LoVo (cell line): ENCODE measurements at regions not wholly inside any gene's neighbourhood (a gene's known extent, or its start where the extent isn't known, plus 50 kb on each side); places are given as distances from the start of the nearest gene placed in this dataset.
"Not testable (repeated sequence)": the region's sequence is repeated elsewhere in the genome, so short reads cannot be mapped to it uniquely, and the experiment has no call there.

ENCODE experiments used
- DNase-seq: peaks from one replicate; pipeline ENCODE4 v3.0.0-alpha.2; 2016; ENCODE audit warnings: low spot score

DNA sequence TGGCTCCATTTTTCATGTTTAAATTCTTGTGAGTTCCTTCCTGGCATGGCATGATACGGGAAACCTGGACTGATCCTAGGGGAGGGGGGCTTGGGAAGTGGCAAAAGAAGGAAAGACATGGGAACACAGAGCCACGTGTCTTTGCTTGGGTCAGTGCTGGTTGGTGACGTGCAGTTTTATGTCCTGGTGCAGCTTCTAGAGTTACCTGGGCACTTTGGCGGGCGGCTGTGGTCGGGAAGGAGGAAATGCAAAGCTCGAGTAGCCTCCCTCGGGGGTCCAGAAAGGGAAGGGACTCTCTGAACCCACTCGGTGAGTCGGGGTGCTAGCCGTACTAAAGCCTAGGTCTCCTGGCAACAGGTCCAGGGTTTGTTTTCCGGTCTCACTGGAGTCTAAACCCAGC is 94.6 kb downstream of the APOB start:
- no peak for DNase-seq

DNA sequence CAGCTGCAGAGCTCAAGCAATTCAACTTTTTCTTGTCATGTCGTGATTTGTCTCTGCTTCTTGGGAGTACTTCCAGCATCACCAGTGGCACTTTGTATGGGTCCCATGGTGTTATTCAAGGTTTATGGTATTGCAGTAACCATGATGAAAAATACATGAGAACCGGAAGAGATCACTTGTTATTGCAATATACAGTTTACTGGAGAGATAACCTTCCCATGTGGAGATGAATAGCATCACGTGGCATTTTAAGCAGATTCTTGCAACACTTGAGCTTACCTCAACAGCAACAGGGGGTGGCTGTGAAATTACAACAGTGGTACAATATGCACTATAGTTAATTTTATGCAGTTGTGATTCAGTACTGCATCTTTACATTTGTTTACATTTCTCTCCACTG is 97.4 kb downstream of the APOB start:
- no peak for DNase-seq

DNA sequence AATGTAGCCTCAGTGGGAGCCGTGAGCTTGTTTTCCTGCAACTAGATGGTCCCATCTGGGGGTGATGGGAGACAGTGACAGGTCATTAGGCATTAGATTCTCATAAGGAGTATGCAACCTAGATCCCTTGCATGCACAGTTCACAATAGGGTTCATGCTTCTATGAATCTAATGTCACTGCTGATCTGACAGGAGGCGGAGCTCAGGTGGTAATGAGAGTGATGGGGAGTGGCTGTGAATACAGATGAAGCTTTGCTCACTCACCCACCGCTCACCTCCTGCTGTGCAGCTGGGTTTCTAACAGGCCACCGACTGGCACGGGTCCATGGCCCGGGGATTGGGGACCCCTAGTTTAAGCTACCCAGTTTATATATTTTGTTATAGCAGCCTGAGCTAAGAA is 100.2 kb downstream of the APOB start:
- DNase-seq: not testable (repeated sequence)

DNA sequence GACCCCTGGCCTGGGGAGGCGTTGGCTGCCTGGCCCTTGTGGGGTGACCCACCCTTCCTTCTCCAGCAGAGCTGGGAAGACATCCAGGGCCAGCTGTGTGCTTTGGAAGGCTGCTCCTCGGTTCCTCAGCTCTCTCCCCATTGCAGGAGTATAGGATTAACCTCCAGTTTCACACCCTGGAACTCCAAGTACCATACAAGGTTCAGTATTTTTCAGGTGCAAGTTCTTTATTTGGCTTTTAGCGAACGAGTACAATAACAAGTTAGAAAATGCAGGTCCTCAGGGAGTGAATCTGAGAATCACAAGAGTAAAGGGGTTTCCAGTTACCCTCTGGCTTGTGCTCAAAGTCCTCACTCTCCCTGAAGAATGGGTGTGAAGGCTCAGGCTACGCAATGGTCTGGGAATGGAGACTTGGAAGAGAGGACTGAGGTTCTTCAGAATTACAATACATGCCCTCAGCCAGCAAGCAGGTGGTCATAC is 101.2 kb downstream of the APOB start:
- DNase-seq: no peak

DNA sequence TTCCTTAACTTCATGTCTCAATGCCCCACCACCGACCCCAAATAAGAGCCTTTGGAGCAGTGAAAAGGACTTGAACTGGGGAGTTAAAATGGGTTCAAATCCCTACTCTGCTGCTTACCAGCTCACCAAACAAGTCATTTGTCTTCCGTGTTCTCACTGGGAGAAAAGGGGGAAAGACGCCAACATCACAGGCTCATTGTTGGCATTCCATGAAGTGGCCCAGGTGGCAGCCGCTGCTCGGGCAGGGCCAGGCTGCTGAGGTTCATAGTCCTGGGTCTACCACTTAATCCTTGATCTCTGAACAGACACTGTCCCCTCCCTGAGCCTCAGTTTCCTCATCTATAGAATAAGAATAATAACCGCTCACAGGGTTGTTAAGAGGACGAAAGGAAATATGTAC is 103.0 kb downstream of the APOB start:
- DNase-seq: no peak

DNA sequence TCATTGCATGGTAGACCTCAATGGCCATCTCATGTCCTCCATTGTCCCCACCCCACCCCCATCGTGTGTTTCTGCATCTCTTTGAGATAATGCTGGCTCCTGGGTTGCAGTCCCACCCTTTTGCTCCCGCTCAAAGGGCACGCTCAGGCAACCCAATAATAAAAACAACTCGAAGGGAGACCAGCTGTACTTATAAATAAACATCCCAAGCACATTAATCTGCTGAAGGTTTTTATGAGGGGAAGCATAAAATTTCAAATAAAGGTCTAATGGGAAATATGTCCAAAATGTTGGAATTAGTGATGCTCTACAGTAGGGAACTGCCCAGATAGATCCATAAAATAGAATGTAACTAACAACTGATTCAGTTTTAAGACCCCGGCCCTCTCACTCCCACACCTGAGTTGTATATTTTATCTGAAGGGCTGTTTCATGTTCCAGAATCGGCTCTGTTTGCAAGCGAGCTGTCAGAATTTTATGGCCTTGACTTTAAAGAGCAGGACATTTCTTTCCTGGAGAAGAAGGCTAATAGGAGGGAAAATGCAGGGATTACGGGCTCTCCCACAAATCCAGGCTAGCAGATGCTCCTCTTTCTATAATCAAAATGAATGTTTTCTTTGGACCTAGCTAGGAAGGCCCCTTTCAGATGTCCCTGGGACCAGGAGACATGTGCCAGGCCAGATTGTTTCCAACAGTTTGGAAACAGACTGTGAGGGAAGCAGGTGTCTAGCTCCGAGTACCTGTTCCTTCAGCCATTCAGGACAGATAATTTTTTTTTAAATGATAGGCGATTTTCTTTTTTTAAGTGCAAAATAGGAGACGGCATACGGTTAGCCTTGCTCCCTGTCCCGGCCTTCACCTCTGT is 103.7 kb downstream of the APOB start:
- DNase-seq: no peak

DNA sequence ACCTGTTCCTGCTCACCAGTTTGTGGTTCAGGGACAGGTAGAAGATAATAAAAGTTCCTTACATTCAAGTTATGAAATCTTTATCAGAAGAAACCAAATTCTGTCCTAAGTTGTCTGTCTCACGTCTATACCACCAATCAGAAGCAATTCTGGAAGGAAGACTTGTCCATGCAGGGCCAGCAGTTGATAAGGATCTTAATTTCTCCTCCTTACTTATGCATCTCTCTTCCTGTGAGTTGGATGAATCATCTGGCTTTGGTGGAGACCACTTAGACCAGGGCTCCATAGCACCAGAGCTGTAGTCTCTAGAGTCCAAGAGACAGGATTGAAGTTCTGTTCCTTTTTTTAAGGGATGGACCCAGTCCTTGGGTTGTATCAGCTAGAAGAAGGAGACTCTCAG is 106.5 kb downstream of the APOB start:
- DNase-seq: no peak

DNA sequence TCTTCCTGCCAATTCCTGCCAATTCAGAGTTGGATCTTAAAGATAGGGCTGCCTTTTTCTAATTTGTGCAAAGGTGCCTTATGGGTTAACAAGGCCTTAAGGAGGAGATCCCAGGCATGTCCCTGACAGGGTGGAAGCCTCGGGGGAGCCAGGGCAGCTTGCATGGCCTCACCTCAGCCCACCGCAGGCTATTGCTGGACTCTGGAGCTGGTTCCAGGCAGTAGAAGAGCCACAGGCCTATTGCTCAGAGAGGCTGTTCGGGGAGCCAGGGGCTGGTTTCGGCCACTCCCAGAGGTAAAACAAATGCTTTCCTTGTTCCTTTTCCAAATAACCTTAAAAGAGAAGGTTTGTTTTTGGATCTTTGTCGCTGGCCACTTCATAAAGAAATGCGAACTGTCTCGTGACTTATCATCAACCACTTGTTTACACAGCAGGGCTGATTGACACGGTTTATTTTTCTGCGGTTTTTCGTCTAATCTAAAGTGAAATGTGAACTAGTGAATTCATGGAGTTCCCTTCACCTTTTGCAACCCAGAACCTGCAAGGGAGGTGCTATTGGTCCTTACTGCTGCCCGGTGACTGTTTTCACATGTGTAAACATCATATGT is 108.6 kb downstream of the APOB start:
- no peak for DNase-seq

DNA sequence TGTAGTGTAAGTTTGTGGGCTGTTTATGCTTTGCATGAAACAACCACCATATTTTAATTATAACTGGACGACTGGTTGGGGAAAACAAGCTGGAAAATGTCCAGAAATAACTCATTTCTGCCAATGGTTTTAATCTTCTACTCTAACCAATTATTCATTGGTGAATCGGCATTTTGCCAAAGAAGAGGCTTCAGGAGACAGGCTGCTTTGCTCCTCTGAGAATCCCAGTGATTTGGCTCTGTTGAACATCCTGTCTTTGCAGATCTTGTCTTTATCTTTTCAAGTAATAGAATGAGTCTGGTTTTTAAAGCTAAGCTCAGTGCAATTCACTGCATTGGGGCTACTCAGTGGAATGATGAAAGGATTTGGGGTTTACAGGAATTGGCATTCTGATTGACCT is 109.6 kb downstream of the APOB start:
- DNase-seq: no peak

DNA sequence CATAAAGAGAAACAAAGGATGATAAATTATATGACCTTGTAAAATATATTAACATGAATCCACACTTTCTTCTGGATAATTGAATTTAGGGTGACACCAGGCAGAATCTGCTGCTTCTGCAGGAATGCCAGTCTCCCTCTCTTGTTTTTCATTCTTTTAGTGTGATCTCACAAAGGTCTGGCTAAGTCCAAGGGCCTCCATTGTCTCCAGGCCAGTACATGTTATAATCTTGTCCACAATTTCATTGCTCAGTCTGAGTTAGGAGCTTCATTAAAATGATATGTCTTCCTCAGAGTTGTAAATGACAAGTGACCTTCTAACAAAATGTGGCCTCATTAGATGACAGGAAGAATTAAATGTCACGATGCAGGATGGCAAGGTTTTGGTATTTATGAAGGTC is 110.2 kb downstream of the APOB start:
- DNase-seq: no peak

DNA sequence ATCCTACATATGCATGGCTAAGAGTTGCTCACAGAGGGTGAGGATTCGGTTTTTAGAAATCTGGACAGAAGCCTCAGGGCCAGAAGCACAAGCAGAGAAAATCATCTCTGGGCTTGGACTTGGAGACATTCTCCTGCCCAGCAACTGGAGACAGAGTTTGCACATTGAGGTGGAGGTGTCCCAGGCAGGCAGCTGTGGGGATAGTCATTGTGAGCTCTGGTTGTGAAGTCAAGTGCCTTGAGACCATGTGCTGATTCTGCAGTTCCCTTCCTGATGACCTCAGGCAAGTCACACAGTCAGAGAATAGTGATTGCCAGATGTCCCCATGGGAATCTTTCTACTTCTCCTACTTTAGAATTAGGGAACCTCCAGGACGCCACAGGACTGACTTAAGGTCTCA is 108.4 kb upstream of the LDAH start:
- DNase-seq: no peak

DNA sequence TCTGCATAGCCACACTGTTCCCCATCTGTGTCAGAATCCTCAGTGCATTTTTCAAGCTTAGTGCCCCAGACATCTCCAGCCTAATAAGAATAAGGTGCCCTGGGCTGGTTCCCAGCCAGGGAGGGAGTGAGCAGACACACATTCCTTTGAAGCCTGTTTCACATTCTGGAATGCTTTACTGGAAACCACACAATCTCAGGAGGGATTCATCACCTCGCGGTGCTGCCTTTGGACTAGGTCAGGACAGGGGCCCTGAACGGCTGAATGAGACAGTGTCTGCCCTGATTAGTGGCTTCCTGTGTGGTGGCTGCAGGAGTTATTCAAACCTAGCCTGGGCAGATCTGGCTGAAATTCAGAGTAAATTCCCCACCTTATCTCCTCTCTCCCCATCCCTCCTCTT is 108.0 kb upstream of the LDAH start:
- peak; percentile 24 for DNase-seq

DNA sequence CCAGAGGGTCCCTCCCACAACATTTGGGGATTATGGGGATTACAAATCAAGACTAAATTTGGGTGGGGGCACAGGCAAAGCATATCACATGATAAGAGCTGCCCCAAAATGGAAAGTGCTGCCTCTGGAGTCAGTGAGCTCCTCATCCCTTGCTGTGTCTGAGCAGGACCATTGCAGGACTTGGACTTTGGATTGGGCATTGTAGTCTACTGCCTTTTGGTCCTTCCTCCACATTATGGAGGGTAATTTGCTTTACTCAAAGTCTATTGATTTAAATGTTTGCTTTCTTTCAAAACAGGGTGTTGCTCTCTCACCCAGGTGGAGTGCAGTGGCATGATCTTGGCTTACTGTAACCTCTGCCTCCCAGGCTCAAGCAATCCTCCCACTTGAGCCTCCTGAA is 106.8 kb upstream of the LDAH start:
- no peak for DNase-seq

DNA sequence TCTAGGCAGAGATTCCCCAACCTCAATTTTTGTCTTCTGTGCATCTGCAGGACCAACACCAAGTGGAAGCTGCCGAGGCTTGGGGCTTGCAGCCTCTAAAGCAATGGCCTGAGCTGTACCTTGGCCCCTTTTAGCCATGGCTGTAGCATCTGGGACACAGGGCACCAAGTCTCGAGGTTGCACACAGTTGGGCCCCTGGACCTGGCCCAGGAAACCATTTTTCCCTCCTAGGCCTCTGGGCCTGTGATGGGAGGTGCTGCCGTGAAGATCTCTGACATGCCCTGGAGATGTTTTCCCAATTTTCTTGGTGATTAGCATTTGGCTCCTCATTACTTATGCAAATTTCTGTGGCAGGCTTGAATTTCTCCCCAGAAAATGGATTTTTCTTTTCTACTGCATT is 105.7 kb upstream of the LDAH start:
- no peak for DNase-seq

DNA sequence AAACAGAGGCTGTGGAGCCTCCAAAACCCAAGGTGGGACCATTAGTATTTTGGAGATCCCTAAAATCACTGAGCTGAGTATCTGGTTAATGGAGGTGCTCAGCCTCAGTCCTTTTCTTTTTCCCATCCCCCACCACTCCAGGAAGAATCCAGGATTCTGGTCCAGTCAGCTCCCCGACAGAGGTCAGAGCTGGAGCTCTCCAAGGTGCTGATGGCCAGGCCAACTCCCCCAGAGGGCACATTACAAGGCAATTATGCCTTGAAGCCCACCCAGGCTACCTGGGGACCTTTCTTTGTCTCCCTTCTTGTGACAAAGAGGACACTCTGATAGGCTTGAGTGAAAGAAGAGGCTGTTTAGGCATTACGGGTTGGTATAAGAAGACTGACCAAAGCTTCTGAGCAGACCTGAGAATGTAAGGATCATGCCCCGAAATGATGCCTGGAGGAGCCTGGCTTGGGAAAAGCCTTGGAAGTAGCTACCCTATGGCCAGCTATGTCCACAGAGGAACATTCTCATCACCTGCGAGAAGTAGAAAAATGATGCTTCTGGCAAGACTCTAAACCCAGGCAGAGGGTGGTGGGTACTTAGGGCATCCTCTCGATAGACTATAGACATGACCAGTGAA is 102.5 kb upstream of the LDAH start:
- no peak for DNase-seq

DNA sequence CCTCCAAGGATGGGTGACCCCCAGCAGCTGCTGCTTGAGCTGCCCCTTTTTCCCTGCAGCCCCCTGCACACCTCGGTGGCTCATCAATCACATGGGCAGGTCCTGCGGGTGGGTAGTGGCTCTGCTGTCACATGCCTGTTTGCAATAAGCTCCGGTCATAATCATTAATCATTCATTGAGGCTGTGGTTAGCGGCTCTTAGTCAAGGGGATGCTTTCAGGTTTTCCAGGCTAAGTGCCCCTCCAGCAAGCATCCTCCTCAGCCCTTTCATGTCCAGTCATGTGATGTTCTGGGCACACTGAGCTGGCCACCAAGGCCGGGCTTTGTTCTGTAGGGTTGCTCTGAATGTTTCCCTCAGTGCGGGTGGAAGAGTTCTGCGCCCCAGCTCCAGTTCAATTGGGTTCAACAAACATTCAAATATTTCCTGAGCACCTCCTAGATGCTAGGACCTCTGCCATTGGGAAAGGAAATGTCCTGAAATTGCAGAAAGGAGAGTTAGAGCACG is 96.4 kb upstream of the LDAH start:
- DNase-seq: no peak

DNA sequence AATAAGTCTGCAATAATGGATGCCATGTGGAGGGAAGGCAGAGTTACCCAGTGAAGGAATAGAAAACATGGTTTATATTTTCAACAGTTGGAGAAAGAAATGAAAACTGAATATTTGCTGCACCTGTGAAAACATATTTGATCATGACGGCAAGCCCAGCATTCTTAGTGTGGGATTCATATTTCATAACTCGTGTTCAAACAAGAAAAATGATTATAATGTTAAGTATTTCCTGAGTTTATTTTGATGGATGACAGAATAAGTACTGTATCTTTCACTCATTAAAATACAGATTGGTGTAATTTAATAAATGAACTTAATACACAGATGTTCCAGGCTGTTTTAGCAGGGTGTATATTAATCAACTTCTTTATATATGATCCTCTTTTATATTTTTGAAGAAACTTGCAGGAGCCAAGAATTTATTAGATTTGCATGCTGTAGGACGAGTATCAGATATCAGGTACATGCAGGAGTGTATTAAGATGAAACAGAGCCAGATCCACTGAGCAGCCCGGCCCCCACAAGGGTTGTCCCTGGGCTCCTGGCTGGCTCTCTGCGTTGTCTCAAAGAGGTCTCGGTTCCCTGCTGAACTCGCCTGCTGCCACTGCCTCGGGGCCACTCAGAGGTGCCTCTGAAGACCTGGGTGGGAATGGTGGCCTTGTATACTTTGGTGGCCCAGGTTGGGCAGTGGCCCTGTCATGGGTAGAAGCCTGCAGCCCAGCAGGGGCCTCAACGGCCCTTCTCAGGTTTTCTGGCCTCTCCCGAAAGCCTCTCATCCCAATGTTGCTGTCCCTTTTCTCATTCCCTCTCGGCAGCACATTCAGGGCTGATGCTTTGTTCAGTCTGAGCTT is 95.0 kb upstream of the LDAH start:
- no peak for DNase-seq

DNA sequence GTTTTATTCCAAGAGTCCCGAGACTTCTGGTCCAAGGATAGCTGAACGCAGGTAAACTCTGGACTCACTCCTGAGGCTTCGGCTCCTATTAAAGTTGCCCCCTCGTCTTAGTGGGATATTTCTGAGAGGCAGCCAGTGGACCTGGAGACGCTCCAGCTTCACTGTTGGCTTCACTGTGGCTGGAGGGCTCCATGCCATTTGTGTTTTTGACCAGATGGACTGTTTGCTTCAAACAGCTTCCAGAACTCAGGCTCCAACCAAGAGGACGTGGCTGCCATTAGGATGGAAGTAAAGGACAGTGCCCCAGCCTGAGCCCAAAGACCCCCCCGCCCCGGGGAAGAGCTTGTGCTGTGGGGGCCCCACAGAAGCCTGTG is 94.4 kb upstream of the LDAH start:
- DNase-seq: no peak

DNA sequence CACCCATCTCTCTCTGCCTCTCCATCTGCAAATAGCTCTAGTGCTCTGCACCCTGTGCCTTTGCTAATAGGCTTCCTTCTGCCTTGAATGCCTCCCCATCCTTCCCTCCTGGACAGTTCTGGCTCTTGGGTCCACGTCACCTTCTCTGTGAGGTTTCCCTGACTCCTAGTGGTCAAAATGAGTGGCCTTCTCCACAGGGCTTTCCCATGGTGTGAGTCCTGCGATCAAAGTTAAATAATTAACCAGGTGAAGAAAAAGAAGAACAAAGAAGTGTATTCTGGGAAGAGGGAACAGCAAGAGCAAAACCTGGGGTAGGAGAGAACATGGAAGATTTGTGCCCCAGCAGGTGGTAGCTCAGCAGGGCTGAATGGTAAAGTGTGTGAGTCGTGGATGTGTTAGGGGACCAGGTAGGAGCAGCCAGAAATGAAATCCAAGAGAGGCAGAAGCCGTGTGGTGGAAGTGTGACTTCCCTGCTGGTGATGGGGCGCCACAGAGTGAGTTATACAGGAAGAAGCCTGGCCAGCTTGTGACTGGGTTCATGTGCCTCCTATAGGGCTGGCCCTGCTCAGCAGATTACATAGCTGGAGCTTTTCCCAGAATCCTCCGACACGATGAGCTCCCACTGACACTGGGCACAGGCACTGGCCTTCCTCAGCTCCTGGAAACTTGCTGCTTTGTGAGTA is 93.8 kb upstream of the LDAH start:
- DNase-seq: no peak

DNA sequence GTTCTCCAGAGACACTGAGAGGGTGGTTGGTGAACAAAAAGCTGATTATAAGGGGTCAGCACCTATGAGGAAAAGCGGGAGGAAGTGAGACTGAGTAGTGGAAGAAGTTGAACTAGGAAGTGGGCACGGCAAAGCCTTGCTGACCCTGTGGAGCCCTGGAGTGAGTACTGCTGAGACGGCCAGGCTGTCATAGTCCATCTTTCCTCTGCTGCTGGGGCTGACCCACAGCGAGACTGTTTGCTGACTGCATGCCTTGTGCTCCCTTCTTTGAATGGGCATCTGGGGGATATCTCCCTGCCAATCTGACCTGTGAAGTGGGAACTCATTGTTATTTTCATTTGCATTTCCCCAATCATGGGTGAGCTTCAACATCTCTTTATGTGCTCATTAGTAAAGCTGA is 92.4 kb upstream of the LDAH start:
- DNase-seq: no peak

DNA sequence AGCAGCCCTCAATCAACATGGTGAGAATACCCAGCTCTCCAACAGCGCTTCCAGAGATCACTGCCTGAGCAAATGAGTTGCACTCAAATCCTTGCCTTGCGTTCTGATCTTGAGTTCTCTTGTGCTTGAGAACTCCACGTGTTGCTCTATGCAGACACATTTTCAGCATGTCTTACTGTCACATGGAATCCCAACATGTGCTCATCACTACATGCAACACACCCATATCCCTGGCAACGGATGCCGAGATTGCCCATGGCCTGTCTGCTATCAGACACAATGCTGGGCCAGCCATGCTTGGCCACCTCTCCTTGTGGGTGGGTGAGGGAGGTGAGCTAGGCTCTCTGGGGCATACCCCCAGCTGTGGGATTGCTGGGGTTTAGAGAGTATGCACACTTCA is 91.9 kb upstream of the LDAH start:
- no peak for DNase-seq

DNA sequence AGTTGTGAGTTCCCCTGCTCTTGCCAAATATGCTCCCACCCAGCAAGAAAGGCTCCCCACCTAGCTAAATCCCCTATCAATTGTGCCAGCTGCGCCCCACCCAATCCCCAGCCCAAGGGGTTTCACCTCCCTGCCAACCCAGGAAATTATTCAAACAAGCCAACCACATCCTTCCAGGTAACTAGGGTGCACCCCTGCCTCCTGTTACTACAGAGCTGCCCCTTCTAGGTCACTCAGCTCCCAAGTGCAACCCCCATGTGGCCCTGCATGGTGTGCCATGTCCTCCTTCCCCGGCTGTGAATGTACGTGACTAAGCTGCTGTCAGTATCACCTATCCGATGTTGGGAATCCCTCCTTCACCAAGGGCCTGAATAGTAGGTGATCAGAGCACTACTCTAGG is 91.2 kb upstream of the LDAH start:
- no peak for DNase-seq
